IPS DF 4.7 (cell line): ENCODE measurements at regions not wholly inside any gene's neighbourhood (a gene's known extent, or its start where the extent isn't known, plus 50 kb on each side); places are given as distances from the start of the nearest gene placed in this dataset.
"Not testable (repeated sequence)": the region's sequence is repeated elsewhere in the genome, so short reads cannot be mapped to it uniquely, and the experiment has no call there.

Source experiments
- DNase-seq: peaks from one replicate; pipeline ENCODE4 v3.0.0-alpha.2; 2013; ENCODE audit warnings: low spot score; ENCODE audit errors: extremely low read depth

GRCh38 chr13:56622840-56623239 lies 517.9 kb upstream of the PRR20A start:
- DNase-seq = no peak

- not testable (repeated sequence) for DNase-seq
These were observed 511.8 kb upstream of the PRR20A start for GRCh38 chr13:56628886-56629285.

- not testable (repeated sequence) for DNase-seq
These were observed 509.7 kb upstream of the PRR20A start for GRCh38 chr13:56631060-56631459.

GRCh38 chr13:56653043-56653442 lies 487.7 kb upstream of the PRR20A start:
- DNase-seq = no peak

- no peak for DNase-seq
These were observed 481.7 kb upstream of the PRR20A start for GRCh38 chr13:56659041-56659471.

- DNase-seq = no peak
These were observed 470.2 kb upstream of the PRR20A start for GRCh38 chr13:56670563-56670962.

- no peak for DNase-seq
These were observed 459.3 kb upstream of the PRR20A start for GRCh38 chr13:56681404-56681803.

- DNase-seq = no peak
These were observed 453.6 kb upstream of the PRR20A start for GRCh38 chr13:56687131-56687530.

GRCh38 chr13:56697011-56697410 lies 443.7 kb upstream of the PRR20A start:
- no peak for DNase-seq

GRCh38 chr13:56700324-56700723 lies 440.4 kb upstream of the PRR20A start:
- DNase-seq = no peak

- no peak for DNase-seq
These were observed 434.2 kb upstream of the PRR20A start for GRCh38 chr13:56706485-56706884.

- no peak for DNase-seq
These were observed 427.1 kb upstream of the PRR20A start for GRCh38 chr13:56713656-56714055.

GRCh38 chr13:56718791-56719190 lies 421.9 kb upstream of the PRR20A start:
- no peak for DNase-seq

- DNase-seq = no peak
These were observed 419.9 kb upstream of the PRR20A start for GRCh38 chr13:56720841-56721240.

- DNase-seq = no peak
These were observed 405.2 kb upstream of the PRR20A start for GRCh38 chr13:56735537-56735942.

GRCh38 chr13:56736966-56737365 lies 403.8 kb upstream of the PRR20A start:
- DNase-seq = no peak

GRCh38 chr13:56752636-56753035 lies 388.1 kb upstream of the PRR20A start:
- DNase-seq = no peak

- no peak for DNase-seq
These were observed 385.4 kb upstream of the PRR20A start for GRCh38 chr13:56755181-56755935.

- DNase-seq = not testable (repeated sequence)
These were observed 377.4 kb upstream of the PRR20A start for GRCh38 chr13:56763333-56763732.

GRCh38 chr13:56773148-56773547 lies 367.6 kb upstream of the PRR20A start:
- DNase-seq = no peak

- DNase-seq = no peak
These were observed 351.2 kb upstream of the PRR20A start for GRCh38 chr13:56789527-56789926.

GRCh38 chr13:56837161-56837560 lies 303.6 kb upstream of the PRR20A start:
- DNase-seq = no peak

GRCh38 chr13:56850852-56851251 lies 289.9 kb upstream of the PRR20A start:
- no peak for DNase-seq
